HT1080 (cell line): ENCODE measurements at regions not wholly inside any gene's neighbourhood (a gene's known extent, or its start where the extent isn't known, plus 50 kb on each side); places are given as distances from the start of the nearest gene placed in this dataset.

Experiments
- DNase-seq: peaks from one replicate; pipeline ENCODE4 v3.0.0-alpha.2; 2015; ENCODE audit warnings: low read depth

DNA sequence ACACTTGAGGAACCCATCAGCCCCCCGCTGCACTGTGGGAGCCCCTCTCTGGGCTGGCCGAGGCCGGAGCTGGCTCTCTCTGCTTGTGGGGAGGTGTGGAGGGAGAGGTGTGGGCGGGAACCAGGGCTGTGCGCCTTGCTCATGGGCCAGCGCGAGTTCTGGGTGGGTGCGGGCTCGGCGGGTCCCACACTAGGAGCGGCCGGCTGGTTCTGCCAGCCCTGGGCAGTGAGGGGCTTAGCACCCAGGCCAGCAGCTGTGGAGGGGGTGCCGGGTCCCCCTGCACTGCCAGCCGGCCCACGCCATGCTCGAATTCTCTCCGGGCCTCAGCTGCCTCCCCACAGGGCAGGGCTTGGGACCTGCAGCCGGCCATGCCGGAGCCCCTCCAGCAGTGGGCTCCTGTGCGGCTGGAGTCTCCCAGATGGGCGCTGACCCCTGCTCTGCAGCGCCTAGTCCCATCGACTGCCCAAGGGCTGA is 430.2 kb downstream of the FAT4 start:
- no peak for DNase-seq

DNA sequence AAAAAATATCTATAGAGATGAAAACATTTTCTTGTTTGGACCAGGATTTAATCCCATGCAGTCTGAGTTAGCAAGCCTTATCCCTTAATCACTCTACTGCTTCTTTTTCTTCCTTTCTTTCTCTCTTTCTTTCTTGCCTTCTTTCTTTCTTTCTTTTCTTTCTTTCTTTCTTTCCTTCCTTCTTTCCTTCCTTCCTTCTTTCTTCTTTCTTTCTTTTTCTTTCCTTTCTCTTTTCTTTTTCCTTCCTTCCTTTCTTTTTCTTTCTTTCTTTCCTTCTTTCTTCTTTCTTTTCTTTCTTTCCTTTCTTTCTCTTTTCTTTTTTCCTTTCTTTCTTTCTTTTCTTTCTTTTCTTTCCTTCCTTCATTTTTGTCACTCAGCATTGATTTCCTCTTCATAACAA is 434.6 kb downstream of the FAT4 start:
- no peak for DNase-seq

DNA sequence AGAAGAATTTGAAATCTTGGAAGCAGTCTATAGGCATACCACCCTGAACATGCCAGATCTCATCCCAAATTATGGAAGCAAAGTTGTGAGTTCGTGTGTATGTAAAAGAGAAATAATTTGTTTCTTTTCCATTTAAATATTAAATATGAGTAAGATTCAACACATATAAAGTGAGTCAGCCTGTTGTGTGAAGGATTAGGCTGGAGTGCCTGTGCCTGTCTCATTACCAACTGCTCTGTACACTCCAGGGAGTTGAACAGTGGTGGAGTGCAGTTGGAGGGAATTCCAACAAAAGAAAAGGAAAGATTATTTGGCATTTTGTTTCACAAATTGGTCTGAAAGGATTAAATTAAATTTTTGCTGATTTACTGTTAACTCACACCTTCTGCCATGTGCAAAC is 435.6 kb downstream of the FAT4 start:
- DNase-seq = no peak

DNA sequence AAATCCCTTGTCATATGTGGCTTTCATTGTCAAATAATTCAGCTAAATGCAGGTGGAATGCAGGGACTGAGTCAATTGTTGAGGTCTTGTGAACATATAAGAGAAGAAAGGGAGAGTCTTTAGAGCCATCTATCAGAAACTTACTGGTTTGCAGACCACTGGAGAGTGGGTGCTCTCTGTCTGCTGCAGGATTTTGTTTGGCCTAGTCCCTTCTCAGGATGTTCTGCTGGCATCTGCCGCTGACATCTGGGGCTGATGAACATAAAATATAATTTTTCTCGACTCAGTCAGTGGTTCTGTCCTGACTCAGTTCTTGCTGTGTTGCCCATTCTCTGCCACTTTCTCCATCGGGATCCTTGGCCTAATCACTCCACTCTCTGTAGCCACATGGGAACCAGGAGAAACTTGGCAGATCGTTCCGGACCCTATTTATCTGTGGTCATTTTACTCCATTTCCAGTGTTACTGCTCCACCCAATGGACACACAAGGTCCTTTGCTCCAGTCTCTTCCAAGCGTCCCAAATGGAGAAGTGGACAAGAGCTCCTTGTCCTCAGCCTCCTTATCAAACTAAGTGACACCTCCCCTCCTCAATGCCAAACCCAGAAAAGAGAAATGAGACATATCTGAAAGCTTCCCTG is 436.2 kb downstream of the FAT4 start:
- peak; percentile 54 for DNase-seq

DNA sequence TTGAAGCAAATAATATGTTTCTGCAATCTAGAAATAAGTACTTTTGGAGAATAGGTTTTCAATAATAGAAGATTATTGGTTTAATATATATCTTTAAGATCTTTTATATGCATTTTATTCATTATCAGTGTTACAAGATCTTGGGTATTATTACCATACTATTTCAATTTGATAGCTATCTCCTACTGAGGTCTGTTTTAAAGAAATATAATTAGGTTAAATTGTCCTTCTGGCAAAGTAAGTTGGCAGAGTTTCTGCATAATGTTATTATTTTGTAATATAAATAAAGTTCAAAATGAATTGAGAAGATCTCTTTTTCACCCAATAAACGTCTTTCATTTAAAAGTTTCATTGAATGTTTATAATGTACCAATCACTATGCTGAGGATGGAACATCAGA is 443.7 kb downstream of the FAT4 start:
- DNase-seq = no peak

DNA sequence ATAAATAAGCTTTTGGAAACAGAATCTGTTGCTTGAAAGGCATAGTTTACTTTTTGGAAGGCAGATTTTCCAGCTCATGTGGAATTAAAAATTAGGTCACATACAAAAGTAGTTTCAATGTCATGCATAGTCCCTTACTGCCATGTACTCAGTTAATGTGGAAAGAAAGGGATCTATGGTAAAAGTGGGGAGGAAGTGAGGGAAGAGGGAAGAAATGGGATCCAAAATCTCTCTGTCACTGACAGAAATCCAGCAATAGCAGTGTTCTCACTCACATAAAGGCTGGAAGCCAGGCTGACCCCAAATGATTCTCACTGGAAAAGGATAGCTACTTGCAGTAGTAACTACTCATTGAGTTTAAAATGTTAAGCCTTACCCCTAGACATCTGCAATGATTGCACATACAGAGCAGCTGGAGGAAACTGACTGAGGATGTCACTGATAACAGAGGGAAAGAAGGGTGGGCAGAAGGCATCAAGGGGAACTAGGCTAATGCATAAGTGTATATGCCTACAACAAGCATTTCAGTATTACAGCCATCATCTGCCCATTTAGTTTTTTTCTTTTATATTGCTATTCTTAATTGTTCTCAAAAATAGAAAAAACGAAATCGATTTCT is 445.6 kb downstream of the FAT4 start:
- DNase-seq = no peak

DNA sequence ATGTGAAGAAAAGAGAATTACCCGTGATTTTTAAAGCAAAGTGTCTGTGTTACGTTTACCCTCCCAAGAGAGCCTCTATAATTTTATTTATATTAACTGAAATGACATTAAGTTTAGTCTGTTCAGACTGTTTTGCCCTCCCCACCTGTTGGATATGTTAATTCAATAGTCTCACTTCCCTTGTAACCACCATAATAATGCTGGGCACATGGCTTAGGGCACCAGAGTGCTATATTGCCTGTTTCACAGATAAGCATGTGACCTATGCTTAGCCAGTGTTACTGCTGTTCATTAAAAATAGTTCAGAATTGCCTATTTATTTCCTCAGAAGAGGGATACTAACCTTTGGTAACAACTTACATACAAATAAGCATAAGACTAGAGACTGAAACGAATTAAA is 446.2 kb downstream of the FAT4 start:
- DNase-seq = no peak

DNA sequence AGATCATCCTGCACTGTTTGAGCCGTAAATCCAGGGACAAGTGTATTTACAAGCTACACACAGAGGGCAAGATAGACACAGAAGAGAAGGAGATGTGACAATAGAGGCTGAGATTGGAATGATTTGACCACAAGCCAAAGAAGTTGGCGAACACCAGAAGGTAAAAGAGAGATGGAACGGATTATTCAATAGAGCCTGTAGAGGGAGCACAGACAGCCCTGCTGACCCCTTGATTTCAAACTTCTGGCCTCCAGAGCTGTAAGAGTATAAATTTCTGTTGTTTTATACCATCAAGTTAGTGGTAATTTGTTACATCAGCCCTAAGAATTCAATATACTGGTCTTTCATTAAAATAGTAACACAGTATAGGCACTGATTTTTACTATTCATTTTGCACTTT is 447.8 kb downstream of the FAT4 start:
- no peak for DNase-seq

DNA sequence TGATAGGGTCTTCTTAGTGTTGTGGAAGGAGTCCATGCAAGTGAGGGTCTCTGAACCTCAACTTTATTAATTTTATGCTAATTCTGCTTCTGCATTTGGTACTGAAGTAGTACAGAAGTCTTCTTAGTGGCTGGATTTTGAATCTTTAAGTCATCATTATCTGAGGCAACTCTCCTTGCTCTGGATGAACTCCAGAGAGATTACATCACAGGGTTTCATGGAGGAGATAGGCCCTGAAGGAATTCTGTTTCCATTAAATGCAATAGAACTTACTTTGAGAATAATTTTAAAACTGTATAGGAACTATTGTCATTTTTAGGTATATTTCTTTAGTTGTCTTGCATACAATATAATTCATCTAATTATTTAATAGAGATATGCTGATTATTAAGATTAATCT is 451.2 kb downstream of the FAT4 start:
- no peak for DNase-seq

DNA sequence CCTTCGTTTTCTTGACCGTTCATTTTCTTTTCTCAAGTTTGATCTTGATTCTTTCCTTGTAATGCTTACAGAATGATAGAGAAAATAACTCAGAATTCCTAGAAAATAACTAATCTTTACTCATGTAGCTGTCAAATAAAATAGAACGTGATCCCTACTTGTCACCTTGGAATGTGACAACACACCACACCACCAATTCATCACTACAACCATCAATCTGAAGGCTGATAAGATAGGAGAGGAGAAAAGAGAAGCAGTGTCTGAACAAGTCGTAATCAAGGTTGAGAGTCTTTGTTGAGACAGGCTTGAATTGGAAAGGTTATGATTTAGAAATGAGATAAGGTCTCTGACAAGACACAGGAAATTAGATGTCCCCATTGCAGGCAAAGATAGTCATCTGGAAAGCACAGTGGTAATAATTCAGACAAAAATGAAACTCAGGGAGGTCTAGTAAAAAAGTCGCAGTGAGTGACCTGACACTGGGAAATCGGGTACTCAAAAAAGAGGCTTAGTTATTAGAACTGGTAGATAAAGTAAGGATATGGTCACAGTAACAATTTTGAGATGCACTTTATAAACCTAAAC is 456.2 kb downstream of the FAT4 start:
- DNase-seq = no peak

DNA sequence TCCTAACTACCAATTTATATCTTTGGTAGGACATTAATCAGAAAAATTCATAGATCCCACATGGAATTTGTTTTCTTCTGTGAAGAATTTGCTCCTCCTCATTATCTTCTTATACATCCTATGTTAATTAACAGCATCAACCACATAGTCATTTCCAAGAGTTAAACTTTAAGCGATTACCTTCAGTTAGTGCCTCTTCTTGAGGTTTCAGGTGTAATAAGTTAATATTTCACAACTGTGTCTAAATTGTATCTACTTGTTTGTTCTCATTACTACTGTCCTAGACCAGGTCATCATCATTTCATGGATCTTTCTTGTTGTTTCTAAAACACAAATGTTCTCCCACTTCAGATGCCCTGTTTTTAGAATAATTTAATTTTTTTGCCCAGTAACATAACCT is 457.9 kb downstream of the FAT4 start:
- DNase-seq = no peak

DNA sequence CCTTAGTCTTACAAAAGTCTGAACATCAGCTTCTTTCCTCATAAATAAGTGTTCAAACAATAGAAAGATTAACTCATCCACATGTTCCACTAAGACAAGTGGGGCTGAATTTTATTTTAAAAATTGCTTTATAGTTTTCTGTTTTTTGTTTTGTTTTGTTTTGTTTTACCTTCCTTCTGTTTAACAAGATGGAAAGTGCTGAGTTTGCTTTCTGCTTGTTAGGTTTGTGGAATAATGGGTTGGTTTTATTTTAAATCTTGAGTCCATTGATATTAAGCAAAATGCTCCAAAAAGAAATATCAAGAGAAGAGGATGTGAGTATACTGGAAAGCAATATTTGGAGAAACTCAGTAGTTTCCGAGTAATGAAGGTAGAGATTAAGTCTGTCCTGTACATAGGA is 458.7 kb downstream of the FAT4 start:
- DNase-seq = no peak

DNA sequence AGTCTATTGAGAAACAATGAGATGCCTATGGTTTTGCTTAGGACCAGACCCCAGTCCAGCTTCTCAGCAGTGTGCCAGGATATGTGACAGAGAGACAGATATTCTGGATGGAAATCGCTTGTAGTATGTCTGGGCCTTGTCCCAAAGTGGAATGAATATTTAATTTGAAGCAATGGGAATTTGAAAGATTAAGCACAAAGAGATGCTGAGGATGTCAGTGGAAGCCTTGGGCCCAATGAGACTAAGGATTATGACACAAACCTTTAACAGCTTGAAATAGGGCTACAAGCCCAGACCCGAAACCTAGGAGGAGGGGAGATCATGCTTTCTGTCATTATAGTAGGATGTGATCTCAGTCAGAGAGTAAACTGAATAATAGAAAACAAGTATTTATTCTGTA is 459.2 kb downstream of the FAT4 start:
- no peak for DNase-seq

DNA sequence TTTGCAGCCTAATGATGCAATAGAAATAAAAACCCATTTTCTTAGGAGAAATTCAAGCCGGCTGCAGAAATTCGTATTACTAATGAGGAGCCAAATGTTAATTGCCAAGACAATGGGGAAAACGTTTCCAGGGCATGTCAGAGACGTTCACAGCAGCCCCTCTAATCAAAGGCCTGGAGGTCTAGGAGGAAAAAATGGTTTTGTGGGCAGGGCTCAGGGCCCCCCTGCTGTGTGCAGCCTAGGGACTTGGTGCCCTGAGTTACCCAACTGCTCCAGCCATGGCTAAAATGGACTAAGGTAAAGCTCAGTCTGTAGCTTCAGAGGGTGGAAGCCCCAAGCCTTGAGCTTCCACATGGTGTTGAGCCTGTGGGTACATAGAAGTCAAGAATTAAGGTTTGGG is 461.4 kb downstream of the FAT4 start:
- no peak for DNase-seq

DNA sequence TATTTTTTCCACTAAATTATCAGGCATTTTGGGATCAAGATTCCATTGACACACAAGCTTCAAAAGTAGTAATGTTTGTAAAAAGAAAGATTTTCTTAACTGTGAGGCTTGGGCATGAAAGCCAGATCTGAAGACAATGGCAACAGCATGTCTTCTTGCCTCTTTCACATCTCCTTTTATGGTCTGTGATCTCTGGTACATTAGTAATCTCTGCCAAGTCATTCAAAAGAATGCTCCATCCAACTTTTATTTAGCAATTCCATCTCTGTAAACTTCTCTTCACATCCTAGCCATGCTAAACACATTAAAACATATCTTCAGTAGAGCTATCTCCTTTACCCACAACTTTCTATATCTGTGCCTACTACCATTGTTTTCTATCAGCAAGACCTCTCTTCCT is 465.4 kb downstream of the FAT4 start:
- no peak for DNase-seq

DNA sequence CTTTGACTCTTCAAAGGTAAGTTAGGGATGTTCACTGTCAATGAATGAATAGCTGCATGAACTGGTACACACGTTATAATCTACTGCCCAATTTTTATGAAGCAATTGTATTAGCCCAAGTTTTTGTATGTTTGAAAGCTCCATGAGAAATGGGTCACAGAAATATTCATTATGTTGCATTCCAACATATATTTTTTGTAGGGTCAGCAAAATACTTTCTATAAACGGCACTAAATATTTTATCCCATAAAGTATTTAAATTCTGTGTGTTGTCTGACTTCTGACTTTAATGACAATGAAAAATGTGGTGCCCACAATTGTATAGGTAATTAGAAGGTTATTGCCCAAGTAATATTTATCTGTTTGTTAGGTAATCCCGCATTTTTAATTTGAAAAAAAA is 466.0 kb downstream of the FAT4 start:
- no peak for DNase-seq

DNA sequence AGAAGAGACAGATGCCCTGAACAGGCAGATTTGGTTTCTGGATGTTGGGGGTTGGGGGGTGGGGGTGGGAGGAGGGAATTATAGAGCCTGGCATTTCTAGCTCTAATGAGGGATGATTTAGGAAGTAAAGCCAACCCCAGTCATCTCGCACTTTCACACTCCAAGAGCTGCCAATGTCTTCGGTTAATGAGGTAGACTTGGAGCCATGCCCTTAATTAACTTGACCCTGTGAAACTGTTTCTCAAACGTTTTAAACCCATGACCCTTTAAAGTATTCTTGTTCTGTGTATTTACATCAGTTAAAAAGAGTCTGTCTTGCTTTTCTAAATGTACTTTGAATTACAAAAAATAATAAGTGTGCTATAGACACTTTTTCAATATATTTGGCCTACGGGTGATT is 466.9 kb downstream of the FAT4 start:
- no peak for DNase-seq

DNA sequence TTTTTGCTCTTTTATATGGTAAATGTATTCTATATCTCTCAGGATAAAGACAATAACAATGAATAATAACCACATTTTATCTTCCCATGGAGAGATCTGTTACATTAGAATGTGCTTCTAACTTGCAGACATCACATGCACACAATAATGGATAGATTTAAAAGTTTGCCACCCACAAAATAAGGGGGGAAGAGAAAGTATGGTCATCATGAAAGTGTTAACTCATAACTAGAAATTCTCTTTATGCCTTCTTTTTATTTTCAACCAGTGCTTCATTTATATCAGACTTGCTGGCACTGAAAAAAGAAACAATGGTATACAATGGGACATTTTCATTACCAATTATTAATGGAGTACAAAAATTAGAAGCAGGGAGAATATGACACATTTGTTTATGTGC is 470.0 kb downstream of the FAT4 start:
- DNase-seq = no peak

DNA sequence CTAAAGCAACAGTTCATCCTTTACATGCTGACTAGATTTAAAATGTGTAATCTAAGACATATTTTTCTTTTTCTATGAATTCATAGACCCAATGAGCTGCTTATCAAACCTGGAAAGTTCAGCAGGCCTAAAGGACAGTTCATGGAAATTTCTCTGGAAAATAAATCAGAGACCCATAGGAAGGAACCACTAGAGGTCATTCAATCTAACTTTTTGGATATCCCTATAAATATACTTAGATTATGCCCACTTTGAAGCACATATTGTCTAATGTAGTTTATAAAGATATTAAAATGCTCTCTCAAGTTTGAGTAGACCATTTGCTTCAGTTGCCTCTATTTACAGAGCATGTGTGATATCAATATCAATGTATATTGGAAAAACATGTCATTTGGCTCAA is 473.0 kb downstream of the FAT4 start:
- no peak for DNase-seq

DNA sequence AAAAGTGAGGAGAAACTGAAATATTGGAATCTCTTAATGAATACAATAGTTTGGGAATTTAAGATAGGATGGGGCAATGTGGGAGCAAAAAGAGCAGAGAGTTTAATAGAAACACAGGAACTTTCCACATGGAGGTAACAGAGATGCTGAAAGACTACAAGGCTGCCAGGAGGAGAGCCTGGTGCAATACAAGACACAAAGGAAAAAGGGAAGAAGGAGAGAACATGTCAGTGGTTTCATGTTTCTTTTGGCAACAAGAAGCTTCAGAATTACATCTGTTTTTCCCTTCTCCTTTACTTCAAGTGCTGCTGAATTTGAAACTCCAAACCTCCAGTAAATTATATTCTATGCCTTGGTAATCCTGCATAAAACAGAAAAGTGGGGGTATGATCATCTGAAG is 474.3 kb downstream of the FAT4 start:
- no peak for DNase-seq

DNA sequence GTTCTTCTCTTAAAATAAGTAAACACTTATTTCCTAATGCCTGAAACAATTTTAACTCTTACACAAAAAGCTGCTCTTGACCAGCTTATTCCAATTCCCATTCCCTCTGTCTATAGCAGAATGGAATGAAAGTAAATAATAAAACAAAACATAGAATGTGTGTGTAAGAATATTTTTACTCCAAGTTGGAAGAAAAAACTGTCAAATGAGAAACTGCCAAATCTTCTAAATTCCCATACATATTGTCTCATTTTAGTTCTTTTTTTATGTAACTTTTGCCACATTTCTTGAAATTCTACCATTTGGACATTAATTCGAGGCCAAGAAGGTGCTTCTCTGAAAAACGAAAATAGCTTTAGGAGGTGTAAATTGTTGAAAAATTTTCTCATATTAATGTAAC is 477.1 kb downstream of the FAT4 start:
- no peak for DNase-seq

DNA sequence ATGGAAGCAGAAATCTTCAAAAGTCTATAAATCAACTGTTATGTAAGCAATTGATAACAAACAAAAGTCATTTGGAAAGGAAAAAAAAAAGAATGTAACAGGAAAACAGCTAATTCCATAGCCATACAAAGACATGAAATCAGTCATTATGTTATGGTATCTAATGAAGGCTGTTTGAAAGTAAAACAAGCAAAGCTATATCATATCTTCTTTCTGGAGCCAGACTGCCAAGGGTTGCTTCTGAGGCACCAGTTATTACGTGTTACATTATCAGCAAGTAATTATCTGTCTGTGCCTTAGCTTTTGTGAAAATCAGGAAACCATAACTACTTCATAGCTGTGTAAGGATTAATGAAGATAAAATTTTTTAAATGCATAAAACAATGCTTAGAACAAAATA is 480.2 kb downstream of the FAT4 start:
- DNase-seq = no peak

DNA sequence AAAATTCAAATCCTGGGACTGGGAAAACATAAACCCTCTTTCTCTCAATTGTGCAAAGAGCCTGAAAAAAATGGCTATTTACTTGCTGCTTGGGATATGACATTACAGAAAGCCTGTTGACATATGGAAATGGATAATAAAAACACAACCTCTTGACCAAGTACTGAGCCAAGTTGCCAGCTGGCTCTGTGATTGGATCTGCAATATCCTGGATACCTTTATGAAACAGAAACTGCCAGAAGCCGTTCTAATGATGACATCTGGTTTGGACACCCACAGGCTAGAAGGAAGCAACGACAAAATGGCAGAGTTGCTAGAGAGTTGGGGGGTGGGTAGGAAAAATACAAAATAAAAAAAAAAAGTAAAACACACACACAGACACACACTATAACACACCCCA is 481.4 kb downstream of the FAT4 start:
- DNase-seq = no peak
